ENCODE measurements at regions not wholly inside any gene's neighbourhood (a gene's known extent, or its start where the extent isn't known, plus 50 kb on each side); places are given as distances from the start of the nearest gene placed in this dataset.

GRCh38 chr15:25087137-25087536 lies 132.3 kb downstream of the SNRPN start:
- no peak overlapping the region for H2BK5ac ChIP-seq (ENCODE audit: low read depth, low read length, poor library complexity, severe bottlenecking)
- no peak overlapping the region for H2AFZ ChIP-seq (replicated peaks; ENCODE audit: low read length, poor library complexity)
- no peak overlapping the region for H3K4me3 ChIP-seq (ENCODE audit: insufficient read depth, low read depth, low read length)
- H4K5ac ChIP-seq (ENCODE audit: low read depth, low read length): no peak overlapping the region
- no peak overlapping the region for H3K9ac ChIP-seq (ENCODE audit: low read depth, low read length)
- intact Hi-C loops (cut with micrococcal nuclease): no loop called here
- H2BK20ac ChIP-seq (ENCODE audit: low read depth, low read length): no peak overlapping the region
- no peak overlapping the region for H3K27ac ChIP-seq (ENCODE audit: insufficient read depth, low read length)
- peaks cover 81% of the 10 kb centered on the region for H3K9me3 ChIP-seq (ENCODE audit: control insufficient read depth, insufficient read depth, low read length)
- WGBS, 2 experiments (ENCODE audit: extremely low coverage in 2 of 2, insufficient read length in 1 of 2): 66% methylated on average over 6 of the region's 8 CpGs; no CpG with 5 or more reads in 1 of the 2 experiments
- no peak for DNase-seq
- in situ Hi-C loops (cut with MboI; ENCODE audit: low sequenced_read_pairs): no loop called here
- no peak overlapping the region for H2BK120ac ChIP-seq (ENCODE audit: low read depth, low read length)
- no peak overlapping the region for H3K18ac ChIP-seq (ENCODE audit: low read depth, low read length)
- no peak overlapping the region for H4K8ac ChIP-seq (ENCODE audit: low read depth in 2 of 2, low read length in 2 of 2)
- no peaks in the 10 kb centered on the region; a peak in 1 of 4 replicates for H3K79me1 ChIP-seq (ENCODE audit: low read depth in 1 of 2, low read length in 2 of 2)
- BruUV-seq (replicated peaks): no TSS peak
- H3K23ac ChIP-seq (ENCODE audit: low read depth, low read length): no peak overlapping the region
- no peak for ATAC-seq (ENCODE audit: low read depth)
- dilution Hi-C loops (cut with HindIII; ENCODE audit: low sequenced_read_pairs, unreplicated experiment): no loop called here
- H4K91ac ChIP-seq (ENCODE audit: insufficient read depth, low read depth, low read length): no peak overlapping the region
- TF ChIP-seq RCOR1 (IDR thresholded peaks at IDR 0.05; ENCODE audit: insufficient replicate concordance, low read length): no peak
- TF ChIP-seq MAZ (IDR thresholded peaks at IDR 0.05; ENCODE audit: borderline replicate concordance, low read depth, low read length): no peak
- no peak for TF ChIP-seq RFX5 (IDR thresholded peaks at IDR 0.05; ENCODE audit: low read depth, low read length)
- no peaks in the 10 kb centered on the region for H3K27me3 ChIP-seq (ENCODE audit: control insufficient read depth, insufficient read depth, low read length)
- no peak overlapping the region for H3K4me2 ChIP-seq (ENCODE audit: low read depth, low read length)
- no peaks in the 10 kb centered on the region for H3K9me1 ChIP-seq (ENCODE audit: insufficient read depth, low read length)
- ChIA-PET CTCF (no interaction called here), POLR2A (ENCODE audit: unreplicated experiment) (no interaction called here)
- no peaks in the 10 kb centered on the region for H4K20me1 ChIP-seq (ENCODE audit: insufficient read depth, low read length)
- no peaks in the 10 kb centered on the region for H3K4me1 ChIP-seq (ENCODE audit: control insufficient read depth, insufficient read depth, low read length)
- no peak overlapping the region for H2AK9ac ChIP-seq (replicated peaks; ENCODE audit: low read depth, low read length, poor library complexity)
- H2AK5ac ChIP-seq (ENCODE audit: low read depth, low read length): no peak overlapping the region
- H3K36me3 ChIP-seq (ENCODE audit: control insufficient read depth, insufficient read depth, low read length): peaks cover 94% of the 10 kb centered on the region
- no peak overlapping the region for H3K56ac ChIP-seq (ENCODE audit: extremely low read depth, insufficient read depth, low read length)
- H2BK15ac ChIP-seq (ENCODE audit: low read depth, low read length): no peak overlapping the region
- no peak overlapping the region for H3K14ac ChIP-seq (replicated peaks; ENCODE audit: low read depth, low read length)
- H3K4ac ChIP-seq (ENCODE audit: low read depth, low read length): no peak overlapping the region
